Trophoblast cell (in vitro differentiated cells and primary cell): ENCODE measurements at regions not wholly inside any gene's neighbourhood (a gene's known extent, or its start where the extent isn't known, plus 50 kb on each side); places are given as distances from the start of the nearest gene placed in this dataset.
"Not testable (repeated sequence)": the region's sequence is repeated elsewhere in the genome, so short reads cannot be mapped to it uniquely, and the experiment has no call there.

Experiments
- DNase-seq, 2 donors: peaks; one replicate each; pipeline ENCODE4 v3.0.0-alpha.2; 2016
- H2AFZ ChIP-seq: 2 replicates; pipeline ENCODE4 v1.6.1; 2013; ENCODE audit warnings: low read length, moderate library complexity, mild to moderate bottlenecking; ENCODE audit not compliant: insufficient read depth, poor library complexity
- H2AK5ac ChIP-seq: 2 replicates; pipeline ENCODE4 v1.6.1; 2013; ENCODE audit warnings: mild to moderate bottlenecking, low read length
- H2BK120ac ChIP-seq: 2 replicates; pipeline ENCODE4 v1.6.1; 2013; ENCODE audit warnings: low read length, mild to moderate bottlenecking, moderate library complexity; ENCODE audit not compliant: insufficient read depth, poor library complexity
- H2BK12ac ChIP-seq: 2 replicates; pipeline ENCODE4 v1.6.1; 2013; ENCODE audit warnings: mild to moderate bottlenecking, low read length, moderate library complexity
- H2BK5ac ChIP-seq: 2 replicates; pipeline ENCODE4 v1.6.1; 2013; ENCODE audit warnings: low read length, low read depth, moderate library complexity, mild to moderate bottlenecking; ENCODE audit not compliant: poor library complexity
- H3K14ac ChIP-seq: 2 replicates; pipeline ENCODE4 v1.6.1; 2013; ENCODE audit warnings: mild to moderate bottlenecking, low read length
- H3K18ac ChIP-seq: 2 replicates; pipeline ENCODE4 v1.6.1; 2013; ENCODE audit warnings: mild to moderate bottlenecking, low read length
- H3K23ac ChIP-seq: 2 replicates; pipeline ENCODE4 v1.6.1; 2013; ENCODE audit warnings: low read length
- H3K27ac ChIP-seq: 2 replicates; pipeline ENCODE4 v1.5.1; 2013; ENCODE audit warnings: low read depth, mild to moderate bottlenecking, inconsistent platforms, low read length, moderate library complexity
- H3K27me3 ChIP-seq: 2 replicates; pipeline ENCODE4 v1.6.1; 2013; ENCODE audit warnings: inconsistent platforms, mild to moderate bottlenecking, low read length, moderate library complexity; ENCODE audit not compliant: insufficient read depth
- H3K36me3 ChIP-seq, 2 experiments: 1 replicate in 1 of 2; 2 replicates in 1 of 2; pipeline ENCODE4 v1.6.1; 2013; ENCODE audit warnings: low read length in 2 of 2, mild to moderate bottlenecking in 2 of 2, moderate library complexity in 1 of 2; ENCODE audit not compliant: insufficient read depth in 2 of 2, control insufficient read depth in 1 of 2
- H3K4ac ChIP-seq: 2 replicates; pipeline ENCODE4 v1.6.1; 2013; ENCODE audit warnings: low read depth, mild to moderate bottlenecking, low read length, moderate library complexity
- H3K4me1 ChIP-seq, 2 experiments: 1 replicate in 1 of 2; 2 replicates in 1 of 2; pipeline ENCODE4 v1.6.1; 2013; ENCODE audit warnings: low read length in 2 of 2, mild to moderate bottlenecking in 2 of 2, moderate library complexity in 1 of 2; ENCODE audit not compliant: insufficient read depth in 2 of 2, control insufficient read depth in 1 of 2
- H3K4me2 ChIP-seq: 2 replicates; pipeline ENCODE4 v1.6.1; 2013; ENCODE audit warnings: inconsistent platforms, mild to moderate bottlenecking, low read length, moderate library complexity
- H3K4me3 ChIP-seq: 2 replicates; pipeline ENCODE4 v1.5.1; 2013; ENCODE audit warnings: mild to moderate bottlenecking, low read depth, low read length, inconsistent platforms
- H3K79me1 ChIP-seq: one replicate; pipeline ENCODE4 v1.6.1; 2013; ENCODE audit warnings: low read length
- H3K79me2 ChIP-seq: 2 replicates; pipeline ENCODE4 v1.6.1; 2013; ENCODE audit warnings: low read length, mild to moderate bottlenecking; ENCODE audit not compliant: control insufficient read depth, insufficient read depth, poor library complexity
- H3K9ac ChIP-seq: 2 replicates; pipeline ENCODE4 v1.6.1; 2013; ENCODE audit warnings: mild to moderate bottlenecking, low read length
- H3K9me3 ChIP-seq: 2 replicates; pipeline ENCODE4 v1.6.1; 2013; ENCODE audit warnings: low read depth, mild to moderate bottlenecking, control low read depth, inconsistent platforms, low read length; ENCODE audit not compliant: insufficient read depth
- H4K12ac ChIP-seq: 2 replicates; pipeline ENCODE4 v1.6.1; 2013; ENCODE audit warnings: low read depth, mild to moderate bottlenecking, low read length, moderate library complexity
- H4K8ac ChIP-seq: 2 replicates; pipeline ENCODE4 v1.6.1; 2013; ENCODE audit warnings: low read depth, mild to moderate bottlenecking, low read length, moderate library complexity
- H4K91ac ChIP-seq: one replicate; pipeline ENCODE4 v1.6.1; 2013; ENCODE audit warnings: low read depth, mild to moderate bottlenecking, low read length, moderate library complexity
- WGBS: extraction: QIAGEN DNeasy Blood & Tissue Kit; methylation state at CpG from one replicate; pipeline ENCODE4 v1.1.7; 2013; ENCODE audit warnings: missing lambda C conversion rate; ENCODE audit not compliant: insufficient read length, insufficient coverage; ENCODE audit errors: extremely low coverage; 5-methylcytosine and 5-hydroxymethylcytosine counted together

GRCh38 chr17:33874617-33875060 lies 380.4 kb upstream of the CCL2 start:
- Histone ChIP-seq H2AFZ (no peak overlapping the region), H2BK12ac (no peak overlapping the region), H4K8ac (no peak overlapping the region), H3K4me2 (no peak overlapping the region), H4K12ac (no peak overlapping the region), H2AK5ac (no peak overlapping the region), H3K27me3 (no peaks in the 10 kb centered on the region), H4K91ac (no peak overlapping the region), H2BK120ac (no peak overlapping the region), H3K4ac (no peak overlapping the region), H2BK5ac (no peak overlapping the region), H3K9me3 (no peaks in the 10 kb centered on the region), H3K79me1 (peaks cover 2% of the 10 kb centered on the region), H3K79me2 (no peaks in the 10 kb centered on the region), H3K27ac (no peak overlapping the region), H3K4me3 (no peak overlapping the region), H3K18ac (no peak overlapping the region), H3K23ac (no peak overlapping the region), H3K9ac (no peak overlapping the region), H3K14ac (no peak overlapping the region), H3K36me3 (no peaks in the 10 kb centered on the region), H3K4me1 (peaks cover 4 to 5% of the 10 kb centered on the region in 2 experiments)
- no peak for DNase-seq
- no CpG with 5 or more reads among the region's 2 CpGs for WGBS

GRCh38 chr17:33875973-33876372 lies 379.1 kb upstream of the CCL2 start:
- no peaks in the 10 kb centered on the region for H3K36me3 ChIP-seq
- H3K79me2 ChIP-seq, result no peaks in the 10 kb centered on the region
- no peak overlapping the region for H3K9ac ChIP-seq
- H3K79me1 ChIP-seq, result peaks cover 2% of the 10 kb centered on the region
- no peak overlapping the region for H2AFZ ChIP-seq
- no peak overlapping the region for H3K27ac ChIP-seq
- DNase-seq, result no peak
- H4K91ac ChIP-seq, result no peak overlapping the region
- H3K27me3 ChIP-seq, result no peaks in the 10 kb centered on the region
- H3K4me2 ChIP-seq, result no peak overlapping the region
- no peak overlapping the region for H3K4ac ChIP-seq
- H4K8ac ChIP-seq, result no peak overlapping the region
- H4K12ac ChIP-seq, result no peak overlapping the region
- no peak overlapping the region for H3K4me3 ChIP-seq
- H3K18ac ChIP-seq, result no peak overlapping the region
- H2BK5ac ChIP-seq, result no peak overlapping the region
- H3K4me1 ChIP-seq, result peaks cover 4 to 5% of the 10 kb centered on the region in 2 experiments
- no peak overlapping the region for H2AK5ac ChIP-seq
- no peak overlapping the region for H3K23ac ChIP-seq
- no CpG with 5 or more reads among the region's 5 CpGs for WGBS
- no peak overlapping the region for H3K14ac ChIP-seq
- H2BK12ac ChIP-seq, result no peak overlapping the region
- H3K9me3 ChIP-seq, result no peaks in the 10 kb centered on the region
- no peak overlapping the region for H2BK120ac ChIP-seq

- not testable (repeated sequence) for DNase-seq, H2BK120ac ChIP-seq, H3K27ac ChIP-seq, H3K36me3 ChIP-seq, H3K9ac ChIP-seq, H3K23ac ChIP-seq, H3K18ac ChIP-seq, H3K4me3 ChIP-seq, H3K27me3 ChIP-seq, H3K9me3 ChIP-seq, H3K4ac ChIP-seq, H3K4me1 ChIP-seq, H4K91ac ChIP-seq, H4K8ac ChIP-seq, H4K12ac ChIP-seq, H2AK5ac ChIP-seq, H3K4me2 ChIP-seq, H3K79me1 ChIP-seq, H2AFZ ChIP-seq, H2BK12ac ChIP-seq, H3K14ac ChIP-seq, H3K79me2 ChIP-seq, H2BK5ac ChIP-seq
- WGBS, result no CpG with 5 or more reads among the region's 2 CpGs
Observed at GRCh38 chr17:33882273-33882672, 372.8 kb upstream of the CCL2 start.

- H3K23ac ChIP-seq, H2AK5ac ChIP-seq, H4K91ac ChIP-seq, H3K14ac ChIP-seq, H3K18ac ChIP-seq, H2BK12ac ChIP-seq, H3K79me1 ChIP-seq, H2AFZ ChIP-seq, H3K27me3 ChIP-seq, H3K9ac ChIP-seq, H3K27ac ChIP-seq, H4K8ac ChIP-seq, H3K36me3 ChIP-seq, H3K4me1 ChIP-seq, DNase-seq, H4K12ac ChIP-seq, H3K4ac ChIP-seq, H3K9me3 ChIP-seq, H3K79me2 ChIP-seq, H2BK120ac ChIP-seq, H2BK5ac ChIP-seq, H3K4me3 ChIP-seq, H3K4me2 ChIP-seq: not testable (repeated sequence)
- WGBS, result no CpG with 5 or more reads among the region's 3 CpGs
Observed at GRCh38 chr17:33882677-33883076, 372.4 kb upstream of the CCL2 start.
